OCI-LY7 (cell line): ENCODE measurements at regions not wholly inside any gene's neighbourhood (a gene's known extent, or its start where the extent isn't known, plus 50 kb on each side); places are given as distances from the start of the nearest gene placed in this dataset.

Experiments
- BruUV-seq: library from RNA; stranded (reverse); fragments of 400-500 nt; replicated peaks from 2 replicates; lab custom pipeline; 2021; lab: Mats Ljungman, UMichigan
- CTCF ChIA-PET: fragments of 300-600 bp; sonication (Branson Sonifier 250); formaldehyde crosslinking; loops from one replicate; lab custom pipeline; 2022; ENCODE audit warnings: antibody characterized with exemption; ENCODE audit not compliant: unreplicated experiment; lab: Charles Lee
- POLR2A ChIA-PET: fragments of 300-600 bp; sonication (Branson Sonifier 250); formaldehyde crosslinking; loops from one replicate; lab custom pipeline; 2022; ENCODE audit warnings: antibody characterized with exemption; lab: Charles Lee
- DNase-seq: peaks from one replicate; pipeline ENCODE4 v3.0.0-alpha.2; 2015; ENCODE audit warnings: low spot score
- H2AFZ ChIP-seq: fragments of 200-600 bp; sonication (generic), shearing (Covaris generic); 2 replicates; pipeline ENCODE4 v1.6.1; 2014; ENCODE audit warnings: mild to moderate bottlenecking, antibody characterized with exemption, low read length, moderate library complexity
- H3K27ac ChIP-seq: fragments of 200-600 bp; sonication (generic); 2 replicates; pipeline ENCODE4 v1.5.1; 2014; ENCODE audit warnings: mixed run types, low read depth, mild to moderate bottlenecking, moderate library complexity, low read length, inconsistent platforms; ENCODE audit not compliant: poor library complexity, severe bottlenecking
- H3K36me3 ChIP-seq: fragments of 200-600 bp; sonication (generic); 2 replicates; pipeline ENCODE4 v1.6.1; 2014; ENCODE audit warnings: mild to moderate bottlenecking, antibody characterized with exemption, low read length, moderate library complexity, mixed read lengths; ENCODE audit not compliant: insufficient read depth
- H3K4me1 ChIP-seq: fragments of 200-600 bp; sonication (generic); 2 replicates; pipeline ENCODE4 v1.5.1; 2014; ENCODE audit warnings: mild to moderate bottlenecking, low read length; ENCODE audit not compliant: insufficient read depth, poor library complexity, severe bottlenecking
- H3K4me2 ChIP-seq: fragments of 200-600 bp; sonication (generic); 2 replicates; pipeline ENCODE4 v1.6.1; 2014; ENCODE audit warnings: mild to moderate bottlenecking, low read length
- H3K4me3 ChIP-seq: fragments of 200-600 bp; sonication (generic); 2 replicates; pipeline ENCODE4 v1.5.1; 2014; ENCODE audit warnings: mild to moderate bottlenecking, low read depth, low read length; ENCODE audit not compliant: poor library complexity, severe bottlenecking
- H3K79me2 ChIP-seq: fragments of 200-600 bp; sonication (generic); 2 replicates; pipeline ENCODE4 v1.6.1; 2016; ENCODE audit warnings: low read depth, mild to moderate bottlenecking, low read length, moderate library complexity, mixed read lengths; ENCODE audit not compliant: insufficient read depth
- H3K9me2 ChIP-seq: fragments of 200-600 bp; sonication (generic); 2 replicates; pipeline ENCODE4 v1.6.1; 2016; ENCODE audit warnings: mild to moderate bottlenecking, low read length, mixed read lengths; ENCODE audit not compliant: insufficient read depth
- H3K9me3 ChIP-seq: fragments of 200-600 bp; sonication (generic); 2 replicates; pipeline ENCODE4 v1.6.1; 2014; ENCODE audit warnings: mild to moderate bottlenecking, mixed run types, low read length, mixed read lengths
- H4K20me1 ChIP-seq: fragments of 200-600 bp; sonication (generic); 2 replicates; pipeline ENCODE4 v1.6.1; 2014; ENCODE audit warnings: mild to moderate bottlenecking, antibody characterized with exemption, low read length, moderate library complexity, mixed read lengths; ENCODE audit not compliant: insufficient read depth
- EZH2phosphoT487 ChIP-seq: fragments of 200-600 bp; sonication (generic); IDR thresholded peaks from 2 replicates; pipeline ENCODE4 v1.6.1; 2018; ENCODE audit warnings: low read depth, borderline replicate concordance, mild to moderate bottlenecking, mixed run types, antibody characterized with exemption, low read length, moderate library complexity, mixed read lengths
- intact Hi-C: fragments of 100-400 bp; cut with micrococcal nuclease; formaldehyde crosslinking; loops from one replicate; pipeline ENCODE4 v1.10.0; 2022; ENCODE audit not compliant: unreplicated experiment
- TF ChIP-seq, protein P1 (sequence below): fragments of 200-600 bp; sonication (generic); conservative IDR thresholded peaks from 2 replicates; pipeline ENCODE4 v1.5.1; 2014; ENCODE audit warnings: mild to moderate bottlenecking, antibody characterized with exemption, low read length, moderate library complexity, mixed read lengths

DNA sequence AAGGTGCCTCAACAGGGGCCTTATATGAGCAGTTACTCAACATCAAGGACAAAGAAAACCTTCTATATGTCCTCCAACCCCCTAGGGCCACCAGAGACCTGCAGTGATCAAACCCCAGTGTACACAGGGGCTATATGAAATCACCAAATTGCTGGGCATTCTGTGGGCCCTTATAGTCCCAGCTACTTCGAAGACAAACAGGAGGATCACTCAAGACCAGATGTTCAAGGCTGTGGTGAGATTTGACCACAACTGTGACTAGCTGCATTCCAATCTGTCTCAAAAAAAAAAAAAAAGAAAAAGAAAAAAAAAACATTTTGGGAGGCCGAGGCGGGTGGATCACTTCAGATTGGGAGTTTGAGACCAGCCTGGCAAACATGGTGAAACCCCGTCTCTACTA lies 51.0 kb upstream of the PRB2 start:
- intact Hi-C loops: no loop called here
- TF ChIP-seq, protein P1, sequence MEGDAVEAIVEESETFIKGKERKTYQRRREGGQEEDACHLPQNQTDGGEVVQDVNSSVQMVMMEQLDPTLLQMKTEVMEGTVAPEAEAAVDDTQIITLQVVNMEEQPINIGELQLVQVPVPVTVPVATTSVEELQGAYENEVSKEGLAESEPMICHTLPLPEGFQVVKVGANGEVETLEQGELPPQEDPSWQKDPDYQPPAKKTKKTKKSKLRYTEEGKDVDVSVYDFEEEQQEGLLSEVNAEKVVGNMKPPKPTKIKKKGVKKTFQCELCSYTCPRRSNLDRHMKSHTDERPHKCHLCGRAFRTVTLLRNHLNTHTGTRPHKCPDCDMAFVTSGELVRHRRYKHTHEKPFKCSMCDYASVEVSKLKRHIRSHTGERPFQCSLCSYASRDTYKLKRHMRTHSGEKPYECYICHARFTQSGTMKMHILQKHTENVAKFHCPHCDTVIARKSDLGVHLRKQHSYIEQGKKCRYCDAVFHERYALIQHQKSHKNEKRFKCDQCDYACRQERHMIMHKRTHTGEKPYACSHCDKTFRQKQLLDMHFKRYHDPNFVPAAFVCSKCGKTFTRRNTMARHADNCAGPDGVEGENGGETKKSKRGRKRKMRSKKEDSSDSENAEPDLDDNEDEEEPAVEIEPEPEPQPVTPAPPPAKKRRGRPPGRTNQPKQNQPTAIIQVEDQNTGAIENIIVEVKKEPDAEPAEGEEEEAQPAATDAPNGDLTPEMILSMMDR: no peak
- TF ChIP-seq EZH2phosphoT487: no peak
- Histone ChIP-seq H3K9me2 (no peaks in the 10 kb centered on the region), H3K4me2 (no peak overlapping the region), H3K79me2 (no peaks in the 10 kb centered on the region), H3K9me3 (no peaks in the 10 kb centered on the region), H3K4me1 (no peaks in the 10 kb centered on the region), H3K36me3 (no peaks in the 10 kb centered on the region), H4K20me1 (no peaks in the 10 kb centered on the region), H3K27ac (no peak overlapping the region), H2AFZ (no peak overlapping the region), H3K4me3 (no peak overlapping the region)
- BruUV-seq: no TSS peak
- CTCF ChIA-PET: no interaction called here
- no peak for DNase-seq
- POLR2A ChIA-PET: no interaction called here

DNA sequence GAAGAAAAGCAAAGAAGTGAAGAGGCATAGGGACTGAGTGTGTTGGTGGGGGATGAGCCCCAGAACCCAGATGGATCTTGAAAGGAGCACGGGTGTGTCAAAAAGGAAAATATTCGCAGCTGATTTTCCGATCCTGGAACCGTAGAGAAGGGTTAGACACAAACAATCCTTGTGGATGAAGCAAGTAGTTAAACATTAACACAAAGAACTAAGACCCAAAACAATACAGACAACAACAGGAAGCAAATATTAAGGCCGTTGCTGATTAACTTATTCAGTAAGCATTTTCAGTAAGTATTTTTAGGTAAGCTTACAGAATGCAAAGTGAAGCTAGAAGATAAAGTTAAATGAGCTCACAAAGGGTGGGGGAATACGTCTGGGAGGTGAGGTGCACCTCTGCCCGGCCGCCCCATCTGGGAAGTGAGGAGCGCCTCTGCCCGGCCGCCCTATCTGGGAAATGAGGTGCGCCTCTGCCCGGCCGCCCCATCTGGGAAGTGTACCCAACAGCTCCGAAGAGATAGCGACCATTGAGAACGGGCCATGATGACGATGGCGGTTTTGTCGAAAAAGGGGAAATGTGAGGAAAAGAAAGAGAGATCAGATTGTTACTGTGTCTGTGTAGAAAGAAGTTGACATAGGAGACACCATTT lies 62.8 kb upstream of the PRB2 start:
- no peak overlapping the region for H3K4me3 ChIP-seq
- BruUV-seq: no TSS peak
- H3K4me1 ChIP-seq: no peaks in the 10 kb centered on the region
- H3K36me3 ChIP-seq: no peaks in the 10 kb centered on the region
- POLR2A ChIA-PET: no interaction called here
- no peak overlapping the region for H3K27ac ChIP-seq
- CTCF ChIA-PET: no interaction called here
- H3K9me2 ChIP-seq: no peaks in the 10 kb centered on the region
- no peak overlapping the region for H3K4me2 ChIP-seq
- intact Hi-C loops: no loop called here
- no peaks in the 10 kb centered on the region for H4K20me1 ChIP-seq
- no peak overlapping the region for H2AFZ ChIP-seq
- H3K79me2 ChIP-seq: no peaks in the 10 kb centered on the region
- no peak for TF ChIP-seq EZH2phosphoT487
- H3K9me3 ChIP-seq: no peaks in the 10 kb centered on the region
- no peak for DNase-seq

DNA sequence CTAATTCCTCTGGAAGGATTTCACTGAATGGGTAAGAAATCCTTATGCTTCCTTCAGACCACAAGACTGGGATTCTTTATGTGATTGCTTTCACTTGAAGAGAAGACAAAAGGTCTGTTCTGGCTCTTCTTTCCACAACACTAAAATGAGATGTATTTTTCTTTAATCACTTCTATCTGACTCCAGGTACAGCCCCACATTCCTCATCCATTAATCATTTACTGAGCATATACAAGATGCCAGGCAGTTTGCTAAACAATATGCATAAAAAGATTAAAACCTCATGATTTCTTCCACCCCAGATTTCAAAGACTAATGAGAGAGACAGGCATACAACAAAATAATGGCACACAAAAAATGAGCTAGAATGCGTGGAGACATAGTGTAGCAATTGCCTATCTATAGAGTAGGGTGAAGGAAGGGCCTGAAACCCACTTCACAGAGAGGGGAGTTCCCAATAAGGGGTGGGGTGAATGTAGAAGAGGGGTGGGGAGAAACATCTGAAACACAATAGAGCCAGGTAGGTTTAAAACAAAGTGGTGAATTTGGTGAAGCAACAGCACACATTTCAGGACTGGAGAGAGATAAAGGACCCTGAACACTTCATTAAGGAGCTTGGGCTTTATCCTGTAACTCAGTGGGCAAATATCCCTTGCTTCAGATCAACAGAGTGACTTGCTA lies 65.1 kb upstream of the PRB2 start:
- Histone ChIP-seq H3K4me2 (no peak overlapping the region), H3K9me3 (no peaks in the 10 kb centered on the region), H3K4me3 (no peak overlapping the region), H3K27ac (no peak overlapping the region), H3K36me3 (no peaks in the 10 kb centered on the region), H2AFZ (no peak overlapping the region), H4K20me1 (no peaks in the 10 kb centered on the region), H3K4me1 (no peaks in the 10 kb centered on the region), H3K79me2 (no peaks in the 10 kb centered on the region), H3K9me2 (no peaks in the 10 kb centered on the region)
- intact Hi-C loops: no loop called here
- DNase-seq: no peak
- no TSS peak for BruUV-seq
- POLR2A ChIA-PET: no interaction called here
- CTCF ChIA-PET: no interaction called here
- TF ChIP-seq, protein P1: no peak
